ENCODE measurements at regions not wholly inside any gene's neighbourhood (a gene's known extent, or its start where the extent isn't known, plus 50 kb on each side); places are given as distances from the start of the nearest gene placed in this dataset.
"Not testable (repeated sequence)": the region's sequence is repeated elsewhere in the genome, so short reads cannot be mapped to it uniquely, and the experiment has no call there.

- TF ChIP-seq CTCF, EP300, POLR2A (IDR thresholded peaks at IDR 0.05): not testable (repeated sequence)
Measured at GRCh38 chrX:63204266-63205074, 146.7 kb downstream of the SPIN4 start.
